Activated T-cell treated with anti-CD3 and anti-CD28 coated beads, Interleukin-2, amount 50 U/mL, for 72 hours (primary cell): ENCODE measurements at regions not wholly inside any gene's neighbourhood (a gene's known extent, or its start where the extent isn't known, plus 50 kb on each side); places are given as distances from the start of the nearest gene placed in this dataset.

Experiments used
- ATAC-seq, 2 donors: fragments of 150-1000 bp; cut with Tn5 transposase; replicated peaks in 1 of 2; 2 replicates each; pipeline ENCODE4 v1.10.0; 2021; ENCODE audit warnings: moderate library complexity in 2 of 2, mild to moderate bottlenecking in 1 of 2
- DNase-seq, 2 donors: peaks; one replicate each; pipeline ENCODE4 v3.0.0; 2021 to 2022; ENCODE audit warnings: mixed read lengths in 1 of 2
- H3K27ac Mint-ChIP-seq: one replicate; pipeline ENCODE4 v1.8.0; 2022; ENCODE audit warnings: mild to moderate bottlenecking, moderate library complexity, mixed read lengths
- H3K27me3 Mint-ChIP-seq: one replicate; pipeline ENCODE4 v1.8.0; 2022; ENCODE audit warnings: low read depth, mixed read lengths
- H3K36me3 Mint-ChIP-seq, 2 donors: one replicate each; pipeline ENCODE4 v1.8.0; 2022; ENCODE audit warnings: mixed read lengths in 2 of 2, mild to moderate bottlenecking in 1 of 2; ENCODE audit not compliant: insufficient read depth in 2 of 2
- H3K4me1 Mint-ChIP-seq: one replicate; pipeline ENCODE4 v1.8.0; 2022; ENCODE audit warnings: low read depth, mixed read lengths
- H3K4me3 Mint-ChIP-seq, 2 donors: one replicate each; pipeline ENCODE4 v1.8.0; 2022; ENCODE audit warnings: mild to moderate bottlenecking in 2 of 2, mixed read lengths in 2 of 2, moderate library complexity in 2 of 2
- H3K9me3 Mint-ChIP-seq, 2 donors: one replicate each; pipeline ENCODE4 v1.8.0; 2022; ENCODE audit warnings: mixed read lengths in 2 of 2

DNA sequence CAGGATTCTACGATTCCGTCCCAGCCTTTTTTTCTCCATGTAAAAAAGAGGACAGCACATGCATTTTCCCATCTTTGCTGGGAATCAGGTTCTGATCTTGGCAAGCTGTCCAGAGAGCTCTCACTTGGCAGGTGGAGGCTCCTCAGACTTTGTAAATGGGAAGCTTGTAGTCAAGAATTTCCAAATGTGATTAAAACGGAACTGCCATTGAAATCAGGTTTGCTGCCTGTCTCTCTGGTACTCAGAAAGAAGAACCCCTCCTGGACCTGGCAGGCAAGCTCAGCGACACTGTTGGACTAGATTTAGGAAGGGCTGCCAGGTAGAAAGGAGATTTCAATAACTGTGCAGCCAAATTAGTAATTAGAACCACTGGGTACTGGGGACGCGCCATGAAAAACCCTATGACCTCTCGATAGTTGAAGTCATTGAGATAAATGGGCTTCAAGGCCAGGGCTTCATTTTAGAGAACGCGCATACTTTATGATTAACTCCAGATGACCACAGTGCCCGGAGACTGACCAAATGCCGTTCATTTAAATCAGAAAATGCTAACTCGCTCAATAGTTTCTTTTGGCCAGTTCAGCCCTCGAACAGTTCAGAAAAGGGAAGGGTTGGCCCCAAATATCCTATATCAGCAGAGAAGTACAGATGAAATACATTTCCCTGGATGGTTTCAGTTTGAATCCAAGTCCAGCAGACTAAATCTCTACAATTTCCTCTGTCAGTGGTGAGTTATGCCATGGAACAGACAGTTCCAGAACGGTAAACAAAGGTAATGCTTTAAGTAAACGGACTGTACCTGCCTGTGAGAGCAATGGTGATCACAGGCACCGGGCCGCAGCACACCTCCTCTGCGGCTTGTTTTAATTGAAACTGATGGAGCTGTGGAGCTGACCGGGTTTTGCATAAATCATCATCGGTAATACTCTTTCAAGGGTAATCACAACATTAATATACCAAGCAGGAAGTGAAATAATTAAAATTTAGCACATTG lies 517.4 kb downstream of the RFC3 start:
- no peak overlapping the region for H3K27ac Mint-ChIP-seq
- H3K9me3 Mint-ChIP-seq = peaks cover 8 to 9% of the 10 kb centered on the region in 2 donors
- no peaks in the 10 kb centered on the region for H3K36me3 Mint-ChIP-seq
- DNase-seq (no peak), ATAC-seq (no peak)
- no peaks in the 10 kb centered on the region for H3K27me3 Mint-ChIP-seq
- H3K4me3 Mint-ChIP-seq = no peak overlapping the region
- H3K4me1 Mint-ChIP-seq = no peaks in the 10 kb centered on the region

DNA sequence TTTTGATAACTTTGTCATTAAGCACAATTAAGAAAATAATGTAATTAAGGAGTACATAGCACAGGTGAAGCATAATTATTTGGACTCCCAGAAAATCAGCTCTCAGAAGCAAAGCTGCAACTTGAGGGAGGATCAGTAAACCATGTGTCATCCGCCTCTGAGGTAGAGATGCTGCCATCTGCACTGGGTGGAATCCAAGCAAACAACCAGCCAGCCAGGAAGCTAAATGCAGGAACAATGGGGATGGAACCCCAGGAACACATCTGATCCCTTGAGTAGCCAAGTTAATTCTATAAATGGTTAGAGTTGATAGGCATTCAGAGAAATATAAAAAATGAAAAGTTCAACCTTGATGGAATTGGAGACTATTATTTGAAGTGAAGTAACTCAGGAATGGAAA lies 520.2 kb downstream of the RFC3 start:
- H3K36me3 Mint-ChIP-seq = no peaks in the 10 kb centered on the region
- ATAC-seq (no peak), DNase-seq (no peak)
- no peak overlapping the region for H3K4me3 Mint-ChIP-seq
- H3K9me3 Mint-ChIP-seq = peaks cover 2 to 8% of the 10 kb centered on the region in 2 donors
- no peak overlapping the region for H3K27ac Mint-ChIP-seq
- H3K4me1 Mint-ChIP-seq = no peaks in the 10 kb centered on the region
- no peaks in the 10 kb centered on the region for H3K27me3 Mint-ChIP-seq

DNA sequence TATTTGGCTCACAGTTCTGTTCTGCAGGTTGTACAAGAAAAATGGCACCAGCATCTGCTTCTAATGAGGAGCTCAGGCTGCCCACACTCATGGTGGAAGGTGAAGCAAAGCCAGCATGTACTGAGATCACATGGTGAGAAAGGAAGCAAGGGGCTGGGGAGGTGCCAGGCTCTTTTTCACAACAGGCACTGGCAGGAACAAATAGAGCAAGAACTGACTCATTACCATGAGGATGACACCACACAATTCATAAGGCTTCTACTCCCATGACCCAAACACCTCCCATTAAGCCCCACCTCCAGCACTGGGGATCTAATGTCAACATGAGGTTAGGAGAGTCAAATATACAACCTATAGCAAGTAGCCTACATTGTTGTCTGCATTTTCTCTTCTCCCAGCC lies 522.6 kb downstream of the RFC3 start:
- H3K27me3 Mint-ChIP-seq = no peaks in the 10 kb centered on the region
- peaks cover 1 to 2% of the 10 kb centered on the region in 2 donors for H3K9me3 Mint-ChIP-seq
- no peak for DNase-seq
- no peaks in the 10 kb centered on the region for H3K36me3 Mint-ChIP-seq
- no peak overlapping the region for H3K4me3 Mint-ChIP-seq
- no peak overlapping the region for H3K27ac Mint-ChIP-seq
- no peaks in the 10 kb centered on the region for H3K4me1 Mint-ChIP-seq
- no peak for ATAC-seq

DNA sequence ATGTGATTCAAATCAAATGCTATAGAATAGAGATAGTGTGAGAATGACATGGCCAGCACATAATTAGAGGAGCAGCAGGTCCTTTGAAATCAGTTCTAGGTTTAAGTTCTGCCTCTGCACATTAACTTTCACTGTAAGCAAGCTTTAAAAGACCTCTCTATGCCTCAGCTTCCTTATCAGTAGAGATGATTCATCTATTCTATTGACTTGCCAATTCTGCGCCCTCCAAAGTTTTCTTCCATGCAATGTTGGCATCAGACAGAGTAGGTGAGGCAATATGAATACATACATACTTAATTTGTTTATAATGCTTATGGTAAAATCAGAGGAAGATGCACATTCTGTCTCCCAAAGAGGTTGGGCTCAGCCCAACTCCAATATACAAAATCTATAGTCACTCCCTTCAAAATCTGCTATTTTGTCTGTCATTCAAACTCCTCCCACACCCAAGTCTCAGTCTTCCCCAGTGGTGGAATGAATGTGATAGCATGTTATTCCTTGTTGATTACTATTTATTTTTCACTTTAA lies 525.5 kb downstream of the RFC3 start:
- Mint-ChIP-seq H3K4me1 (no peaks in the 10 kb centered on the region), H3K9me3 (peaks cover 0 to 2% of the 10 kb centered on the region in 2 donors), H3K4me3 (no peak overlapping the region), H3K36me3 (no peaks in the 10 kb centered on the region), H3K27me3 (no peaks in the 10 kb centered on the region), H3K27ac (no peak overlapping the region)
- ATAC-seq (no peak), DNase-seq (no peak)

DNA sequence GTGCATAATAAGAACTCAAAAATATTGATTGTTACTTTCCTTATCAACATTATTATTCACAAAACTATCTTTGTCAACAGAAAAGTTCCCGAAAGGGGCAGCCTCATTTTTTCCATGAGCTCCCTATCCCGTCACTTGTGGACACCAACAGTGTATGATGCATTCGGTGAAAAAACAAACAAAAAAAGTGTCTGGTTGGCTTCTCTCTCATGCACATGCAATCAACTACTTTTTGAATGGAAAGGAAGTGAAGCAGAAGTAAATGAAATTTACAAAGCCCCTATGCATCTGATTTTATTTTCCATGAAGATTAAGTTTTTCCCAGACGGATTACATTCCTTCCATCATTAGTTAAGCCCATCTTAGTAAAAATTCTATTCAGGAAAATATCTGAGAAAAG lies 526.9 kb downstream of the RFC3 start:
- H3K4me3 Mint-ChIP-seq = no peak overlapping the region
- H3K4me1 Mint-ChIP-seq = no peaks in the 10 kb centered on the region
- H3K9me3 Mint-ChIP-seq = peaks cover 1 to 2% of the 10 kb centered on the region in 2 donors
- no peaks in the 10 kb centered on the region for H3K36me3 Mint-ChIP-seq
- DNase-seq (no peak), ATAC-seq (no peak)
- H3K27me3 Mint-ChIP-seq = no peaks in the 10 kb centered on the region
- no peak overlapping the region for H3K27ac Mint-ChIP-seq

DNA sequence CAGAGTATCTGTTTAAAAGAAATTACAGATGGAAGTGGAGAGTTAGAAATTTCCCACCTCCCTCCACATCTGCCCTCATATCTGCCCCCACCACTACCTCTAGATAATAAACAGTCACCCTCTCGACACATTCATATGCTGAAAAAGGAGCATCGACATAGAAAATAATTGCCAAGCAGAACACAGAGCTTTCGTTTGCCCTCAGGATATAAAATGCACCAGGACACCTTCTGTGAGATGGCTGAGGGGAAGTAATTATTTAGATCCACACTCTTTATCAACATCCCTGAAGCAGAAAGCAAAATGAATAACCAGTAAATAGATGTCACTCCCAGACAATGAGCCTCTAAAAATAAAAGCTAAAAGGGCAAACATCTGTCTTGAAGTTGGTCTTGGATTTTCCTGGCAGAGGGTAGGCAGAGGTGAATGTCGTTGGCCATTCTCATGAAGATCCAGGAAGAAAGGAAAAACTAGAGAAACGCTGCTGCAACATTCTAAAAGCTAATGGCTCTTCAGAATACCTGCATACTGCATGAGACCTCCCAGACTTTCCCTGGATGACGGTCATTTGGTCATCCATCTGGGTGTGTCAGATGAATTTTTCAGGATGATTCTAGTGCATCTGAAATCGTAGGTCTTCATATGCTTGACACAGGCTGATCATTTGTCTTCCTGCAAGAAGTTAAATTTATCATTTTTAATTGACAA lies 527.5 kb downstream of the RFC3 start:
- Mint-ChIP-seq H3K9me3 (peaks cover 2% of the 10 kb centered on the region in 2 donors), H3K4me3 (no peak overlapping the region), H3K27me3 (no peaks in the 10 kb centered on the region), H3K27ac (no peak overlapping the region), H3K36me3 (no peaks in the 10 kb centered on the region), H3K4me1 (no peaks in the 10 kb centered on the region)
- ATAC-seq = no peak
- DNase-seq = no peak

DNA sequence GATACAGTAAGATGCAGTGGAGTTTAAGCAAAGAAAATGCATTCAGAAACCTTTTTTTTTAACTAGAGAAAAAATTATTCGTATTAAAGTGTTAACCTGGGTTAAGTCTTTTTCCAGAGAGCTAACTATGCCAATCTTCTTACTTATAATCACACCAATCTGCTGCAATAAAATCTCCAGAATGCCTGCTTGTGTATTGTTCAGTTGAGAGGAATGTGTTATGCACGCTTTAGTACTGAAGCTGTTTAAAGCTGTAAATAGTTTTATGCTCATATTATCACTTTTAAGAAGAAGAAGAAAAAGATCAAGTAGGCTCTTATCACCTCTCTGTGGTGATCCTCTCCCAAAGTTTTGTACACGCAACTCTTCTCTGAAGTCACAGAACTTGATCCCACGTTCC lies 528.7 kb downstream of the RFC3 start:
- DNase-seq (no peak), ATAC-seq (no peak)
- no peaks in the 10 kb centered on the region for H3K27me3 Mint-ChIP-seq
- H3K27ac Mint-ChIP-seq = no peak overlapping the region
- peaks cover 7% of the 10 kb centered on the region in 2 donors for H3K9me3 Mint-ChIP-seq
- no peaks in the 10 kb centered on the region for H3K36me3 Mint-ChIP-seq
- no peaks in the 10 kb centered on the region for H3K4me1 Mint-ChIP-seq
- no peak overlapping the region for H3K4me3 Mint-ChIP-seq

DNA sequence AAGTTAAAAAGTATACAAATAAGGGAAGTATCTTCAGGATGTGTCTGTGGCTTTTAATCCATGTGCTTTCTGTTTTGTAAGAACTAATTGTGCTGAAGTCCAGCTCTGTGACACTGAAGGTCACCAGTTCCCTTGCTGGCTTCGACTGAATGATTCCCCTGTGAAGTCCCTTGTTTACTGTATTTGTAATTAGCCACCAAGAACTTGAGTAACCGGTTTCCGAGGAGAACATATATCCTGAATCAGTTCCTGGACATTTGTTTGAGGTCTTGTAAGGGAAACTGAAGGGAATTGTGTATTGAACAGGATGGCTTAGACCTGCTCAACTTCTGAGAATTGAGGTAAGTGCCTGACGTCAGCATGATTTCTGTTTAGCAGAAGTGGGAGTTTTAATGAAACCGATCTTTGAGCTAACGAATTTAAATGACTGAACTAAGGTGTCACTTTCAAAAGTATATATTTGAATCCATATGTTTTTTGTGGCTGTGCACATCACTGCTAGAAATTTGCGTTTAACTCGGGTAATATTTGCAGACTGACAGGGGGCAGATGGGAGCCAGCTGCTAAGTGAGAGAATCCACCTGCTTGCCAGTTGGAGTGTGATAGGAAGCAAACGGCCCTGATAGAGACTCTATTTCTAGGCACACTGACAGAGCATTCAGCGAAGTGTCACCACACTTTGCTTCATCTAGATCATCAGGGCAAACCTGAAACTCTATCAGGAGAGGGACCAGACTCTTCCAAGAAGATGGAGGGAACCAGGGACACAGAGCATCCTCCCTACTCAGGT lies 530.0 kb downstream of the RFC3 start:
- Mint-ChIP-seq H3K9me3 (peaks cover 7 to 9% of the 10 kb centered on the region in 2 donors), H3K36me3 (no peaks in the 10 kb centered on the region), H3K27me3 (no peaks in the 10 kb centered on the region), H3K4me3 (no peak overlapping the region), H3K27ac (no peak overlapping the region), H3K4me1 (no peaks in the 10 kb centered on the region)
- ATAC-seq (no peak), DNase-seq (no peak)

DNA sequence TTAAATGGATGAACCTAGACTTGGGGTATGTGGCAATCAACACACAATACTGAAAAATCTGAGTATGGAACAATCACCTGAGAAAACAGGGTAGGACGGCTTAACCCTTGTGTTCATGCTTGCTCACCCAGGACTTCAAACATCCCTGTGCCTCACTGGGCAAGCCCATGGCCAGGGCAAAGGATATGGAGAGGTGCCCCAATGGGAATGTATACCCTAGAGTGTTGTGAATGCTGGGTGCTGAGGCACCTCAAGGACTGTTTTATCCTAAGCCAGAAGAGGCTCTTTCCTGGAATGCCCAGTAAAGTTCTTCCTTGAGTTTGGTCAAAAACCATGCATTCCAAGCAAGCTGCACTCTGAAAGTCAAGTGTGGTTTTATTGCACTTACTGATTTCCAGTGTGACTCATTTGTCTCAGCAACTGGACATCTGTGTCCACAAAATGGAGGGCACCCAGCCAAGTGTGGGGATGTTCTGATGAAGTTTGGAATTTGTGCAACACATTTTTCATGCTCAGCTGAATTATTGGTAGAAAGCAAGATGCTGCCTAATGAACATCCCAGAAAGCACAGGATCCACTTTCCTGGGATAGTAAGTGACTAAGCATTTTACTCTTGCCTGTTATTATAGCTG lies 531.3 kb downstream of the RFC3 start:
- DNase-seq (no peak), ATAC-seq (no peak)
- Mint-ChIP-seq H3K27me3 (no peaks in the 10 kb centered on the region), H3K36me3 (no peaks in the 10 kb centered on the region), H3K4me1 (no peaks in the 10 kb centered on the region), H3K4me3 (no peak overlapping the region), H3K9me3 (peaks cover 7 to 9% of the 10 kb centered on the region in 2 donors), H3K27ac (no peak overlapping the region)

DNA sequence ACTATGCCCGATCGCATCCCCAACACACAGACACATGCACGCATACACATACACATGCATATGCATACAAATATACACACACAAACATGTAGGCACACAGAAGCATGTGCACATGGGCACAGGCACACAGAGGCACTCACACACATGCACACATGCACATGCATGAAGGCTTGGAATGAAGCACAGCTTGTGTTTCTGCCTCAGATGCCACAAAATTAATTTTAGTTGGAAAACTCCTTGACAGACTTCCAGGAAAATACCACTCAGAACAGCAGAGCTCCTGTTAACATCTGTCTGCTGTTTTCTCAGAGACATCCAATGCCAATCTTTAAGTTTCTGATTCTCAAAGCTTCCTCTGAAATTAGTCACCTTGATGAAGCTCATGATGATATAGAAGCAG lies 532.7 kb downstream of the RFC3 start:
- Mint-ChIP-seq H3K4me1 (no peaks in the 10 kb centered on the region), H3K4me3 (no peak overlapping the region), H3K9me3 (peaks cover 7 to 9% of the 10 kb centered on the region in 2 donors), H3K36me3 (no peaks in the 10 kb centered on the region), H3K27me3 (no peaks in the 10 kb centered on the region), H3K27ac (no peak overlapping the region)
- DNase-seq = no peak
- no peak for ATAC-seq

DNA sequence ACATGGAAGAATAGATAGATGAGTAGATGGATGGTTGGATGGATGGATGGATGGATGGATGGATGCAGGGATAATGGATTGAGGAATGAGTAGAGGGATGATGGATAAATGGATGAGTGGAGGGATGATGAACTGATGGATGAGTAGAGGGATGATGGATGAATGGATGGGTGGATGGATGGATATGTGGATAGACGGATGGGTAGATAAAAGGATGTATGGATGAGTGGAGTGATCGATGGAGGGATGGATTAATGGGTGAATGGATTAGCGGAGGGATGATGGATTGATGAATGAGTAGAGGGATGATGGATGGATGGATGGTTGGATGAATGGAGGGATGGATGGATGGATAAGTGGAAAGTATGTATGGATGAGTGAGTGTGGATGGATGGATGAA lies 533.2 kb downstream of the RFC3 start:
- Mint-ChIP-seq H3K9me3 (peaks cover 7 to 9% of the 10 kb centered on the region in 2 donors), H3K36me3 (no peaks in the 10 kb centered on the region), H3K27ac (no peak overlapping the region), H3K4me1 (no peaks in the 10 kb centered on the region), H3K4me3 (no peak overlapping the region), H3K27me3 (no peaks in the 10 kb centered on the region)
- no peak for DNase-seq
- no peak for ATAC-seq

DNA sequence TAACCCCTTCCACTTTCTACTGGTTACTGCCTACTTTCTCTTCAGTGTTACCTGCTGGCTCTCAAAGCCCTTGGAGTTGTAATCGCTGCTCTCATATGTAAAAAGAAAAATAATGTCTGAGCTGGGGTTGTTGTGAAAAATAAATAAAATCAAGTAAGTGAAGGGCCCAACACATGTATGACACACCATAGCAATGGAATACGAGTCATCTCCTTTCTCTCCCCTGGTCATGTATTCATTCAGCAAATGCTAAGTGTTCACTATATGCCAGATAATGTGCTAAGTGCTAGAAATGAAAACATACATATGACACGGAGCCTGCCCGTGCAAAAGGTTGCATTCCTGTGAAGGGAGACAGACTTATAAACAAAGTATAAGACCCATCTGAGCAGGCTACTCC lies 535.0 kb downstream of the RFC3 start:
- no peaks in the 10 kb centered on the region for H3K27me3 Mint-ChIP-seq
- no peaks in the 10 kb centered on the region for H3K36me3 Mint-ChIP-seq
- DNase-seq (no peak), ATAC-seq (no peak)
- peaks cover 5 to 9% of the 10 kb centered on the region in 2 donors for H3K9me3 Mint-ChIP-seq
- H3K27ac Mint-ChIP-seq = no peak overlapping the region
- no peak overlapping the region for H3K4me3 Mint-ChIP-seq
- H3K4me1 Mint-ChIP-seq = no peaks in the 10 kb centered on the region
